Endodermal cell (in vitro differentiated cells): ENCODE measurements at regions not wholly inside any gene's neighbourhood (a gene's known extent, or its start where the extent isn't known, plus 50 kb on each side); places are given as distances from the start of the nearest gene placed in this dataset.
"Not testable (repeated sequence)": the region's sequence is repeated elsewhere in the genome, so short reads cannot be mapped to it uniquely, and the experiment has no call there.

Experiments used
- DNase-seq: peaks from one replicate; pipeline ENCODE4 v3.0.0-alpha.2; 2017
- H3K27ac ChIP-seq: 2 replicates; pipeline ENCODE4 v1.5.1; 2013; ENCODE audit warnings: mild to moderate bottlenecking, low read depth, low read length, moderate library complexity
- H3K27me3 ChIP-seq: 2 replicates; pipeline ENCODE4 v1.6.1; 2013; ENCODE audit warnings: mild to moderate bottlenecking, low read length, moderate library complexity; ENCODE audit not compliant: insufficient read depth, control insufficient read depth, poor library complexity, severe bottlenecking
- H3K36me3 ChIP-seq: 2 replicates; pipeline ENCODE4 v1.7.0; 2013; ENCODE audit warnings: mild to moderate bottlenecking, low read length, moderate library complexity; ENCODE audit not compliant: control insufficient read depth, insufficient read depth
- H3K4me1 ChIP-seq: one replicate; pipeline ENCODE4 v1.7.0; 2013; ENCODE audit warnings: low read length; ENCODE audit not compliant: control insufficient read depth, insufficient read depth
- H3K4me3 ChIP-seq: 2 replicates; pipeline ENCODE4 v1.5.1; 2013; ENCODE audit warnings: mild to moderate bottlenecking, low read length, moderate library complexity
- H3K9ac ChIP-seq: 2 replicates; pipeline ENCODE4 v1.6.1; 2013; ENCODE audit warnings: mild to moderate bottlenecking, low read length, moderate library complexity; ENCODE audit not compliant: poor library complexity, severe bottlenecking; ENCODE audit errors: extremely low read depth
- H3K9me3 ChIP-seq: 2 replicates; pipeline ENCODE4 v1.6.1; 2013; ENCODE audit warnings: mild to moderate bottlenecking, low read length, moderate library complexity; ENCODE audit not compliant: control insufficient read depth
- H3K27ac Mint-ChIP-seq: 2 replicates; pipeline ENCODE4 v1.8.0; 2020; ENCODE audit warnings: mixed read lengths
- H3K27me3 Mint-ChIP-seq: 2 replicates; pipeline ENCODE4 v1.8.0; 2021; ENCODE audit warnings: mild to moderate bottlenecking, mixed read lengths; ENCODE audit not compliant: insufficient read depth
- H3K36me3 Mint-ChIP-seq: 2 replicates; pipeline ENCODE4 v1.8.0; 2020; ENCODE audit warnings: low read depth, mixed read lengths
- H3K4me1 Mint-ChIP-seq: 2 replicates; pipeline ENCODE4 v1.8.0; 2020; ENCODE audit warnings: mixed read lengths
- H3K4me3 Mint-ChIP-seq: 2 replicates; pipeline ENCODE4 v1.8.0; 2020; ENCODE audit warnings: mild to moderate bottlenecking, moderate library complexity, mixed read lengths
- H3K9me3 Mint-ChIP-seq: 2 replicates; pipeline ENCODE4 v1.8.0; 2020; ENCODE audit warnings: mild to moderate bottlenecking, mixed read lengths
- CTCF ChIP-seq: fragments of 200-600 bp; sonication (generic); conservative IDR thresholded peaks from 2 replicates; pipeline ENCODE4 v1.5.0; 2021; ENCODE audit warnings: antibody characterized with exemption, mild to moderate bottlenecking
- WGBS, 2 experiments: methylation state at CpG; one replicate each; pipeline versions ENCODE4 v1.1.5 to v1.1.7; 2013; ENCODE audit warnings: missing lambda C conversion rate in 2 of 2, mixed read lengths in 1 of 2; ENCODE audit not compliant: insufficient coverage in 1 of 2, insufficient read length in 1 of 2; 5-methylcytosine and 5-hydroxymethylcytosine counted together

GRCh38 chr1:187038784-187039183 lies 210.0 kb downstream of the PLA2G4A start:
- Histone ChIP-seq H3K9ac (no peak overlapping the region), H3K27me3 (no peaks in the 10 kb centered on the region), H3K4me1 (no peaks in the 10 kb centered on the region), H3K4me3 (no peak overlapping the region), H3K9me3 (peaks cover 6% of the 10 kb centered on the region), H3K27ac (no peak overlapping the region), H3K36me3 (no peaks in the 10 kb centered on the region)
- peaks cover 4% of the 10 kb centered on the region for H3K9me3 Mint-ChIP-seq
- H3K36me3 Mint-ChIP-seq, result no peaks in the 10 kb centered on the region
- no peak for DNase-seq
- H3K27me3 Mint-ChIP-seq, result no peaks in the 10 kb centered on the region
- no peak for TF ChIP-seq CTCF
- H3K4me3 Mint-ChIP-seq, result no peak overlapping the region
- 90 to 95% methylated on average over 1 of the region's 1 CpG for WGBS, 2 experiments
- H3K4me1 Mint-ChIP-seq, result no peaks in the 10 kb centered on the region
- H3K27ac Mint-ChIP-seq, result no peak overlapping the region

- H3K9me3 ChIP-seq, result peaks cover 6% of the 10 kb centered on the region
- H3K27ac ChIP-seq, result no peak overlapping the region
- Mint-ChIP-seq H3K36me3 (no peaks in the 10 kb centered on the region), H3K4me3 (no peak overlapping the region), H3K27me3 (no peaks in the 10 kb centered on the region), H3K9me3 (peaks cover 4% of the 10 kb centered on the region), H3K4me1 (peaks cover 2% of the 10 kb centered on the region), H3K27ac (no peak overlapping the region)
- H3K4me1 ChIP-seq, result no peaks in the 10 kb centered on the region
- H3K4me3 ChIP-seq, result no peak overlapping the region
- H3K36me3 ChIP-seq, result no peaks in the 10 kb centered on the region
- no peak overlapping the region for H3K9ac ChIP-seq
- TF ChIP-seq CTCF, result peak; percentile 35
- no peak for DNase-seq
- WGBS, 2 experiments, result 90 to 94% methylated on average over 3 to 4 of the region's 4 CpGs
- no peaks in the 10 kb centered on the region for H3K27me3 ChIP-seq
Observed at GRCh38 chr1:187041104-187041503, 212.4 kb downstream of the PLA2G4A start.

GRCh38 chr1:187042538-187042937 lies 213.8 kb downstream of the PLA2G4A start:
- Histone ChIP-seq H3K9ac (no peak overlapping the region), H3K36me3 (no peaks in the 10 kb centered on the region), H3K27me3 (no peaks in the 10 kb centered on the region), H3K9me3 (peaks cover 6% of the 10 kb centered on the region), H3K27ac (no peak overlapping the region), H3K4me3 (no peak overlapping the region), H3K4me1 (peaks cover 3% of the 10 kb centered on the region)
- H3K9me3 Mint-ChIP-seq, result peaks cover 4% of the 10 kb centered on the region
- no peak for TF ChIP-seq CTCF
- 84% methylated on average over 1 of the region's 1 CpG; no CpG with 5 or more reads in 1 of the 2 experiments for WGBS, 2 experiments
- peaks cover 14% of the 10 kb centered on the region for H3K4me1 Mint-ChIP-seq
- no peaks in the 10 kb centered on the region for H3K36me3 Mint-ChIP-seq
- no peak for DNase-seq
- no peaks in the 10 kb centered on the region for H3K27me3 Mint-ChIP-seq
- H3K27ac Mint-ChIP-seq, result no peak overlapping the region
- no peak overlapping the region for H3K4me3 Mint-ChIP-seq

GRCh38 chr1:187043433-187043832 lies 214.7 kb downstream of the PLA2G4A start:
- H3K27me3 ChIP-seq, H3K4me3 Mint-ChIP-seq, H3K36me3 Mint-ChIP-seq, H3K36me3 ChIP-seq, H3K27ac ChIP-seq, H3K9ac ChIP-seq, H3K27ac Mint-ChIP-seq, DNase-seq, H3K27me3 Mint-ChIP-seq, H3K9me3 Mint-ChIP-seq, H3K9me3 ChIP-seq, H3K4me3 ChIP-seq, H3K4me1 ChIP-seq: not testable (repeated sequence)
- peaks cover 22% of the 10 kb centered on the region for H3K4me1 Mint-ChIP-seq
